ENCODE measurements at regions not wholly inside any gene's neighbourhood (a gene's known extent, or its start where the extent isn't known, plus 50 kb on each side); places are given as distances from the start of the nearest gene placed in this dataset.

DNA sequence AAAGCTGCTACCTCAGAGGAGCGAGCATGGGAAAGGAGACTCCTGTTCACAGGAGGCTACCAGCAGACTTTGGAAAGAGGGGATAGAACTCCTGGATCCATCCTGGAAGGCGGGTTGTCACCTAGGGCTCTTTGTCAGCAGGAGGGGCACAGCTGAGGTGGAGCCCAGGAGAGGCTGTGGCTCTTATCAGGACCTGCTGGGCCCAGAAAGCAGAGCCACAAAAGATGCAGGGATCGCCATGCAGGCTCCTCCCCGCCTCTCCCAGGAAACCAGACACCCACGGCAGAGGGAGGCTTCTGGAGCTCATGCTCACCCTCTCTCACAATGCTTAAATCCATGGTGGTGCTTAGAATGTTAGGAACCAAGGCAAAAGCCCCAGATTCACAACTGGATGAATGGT, 994.2 kb downstream of the UQCRFS1 start:
- no peaks in the 10 kb centered on the region for H3K9me3 ChIP-seq
- peaks cover 0 to 12% (median 3%) of the 10 kb centered on the region in 7 donors for H3K27me3 ChIP-seq
- H3K4me1 ChIP-seq: no peaks in the 10 kb centered on the region
- DNase-seq (no peak), ATAC-seq (no peak)
- H3K4me3 ChIP-seq: no peak overlapping the region
- H3K27ac ChIP-seq: no peak overlapping the region
- H3K36me3 ChIP-seq: no peaks in the 10 kb centered on the region
- TF ChIP-seq, protein P1, sequence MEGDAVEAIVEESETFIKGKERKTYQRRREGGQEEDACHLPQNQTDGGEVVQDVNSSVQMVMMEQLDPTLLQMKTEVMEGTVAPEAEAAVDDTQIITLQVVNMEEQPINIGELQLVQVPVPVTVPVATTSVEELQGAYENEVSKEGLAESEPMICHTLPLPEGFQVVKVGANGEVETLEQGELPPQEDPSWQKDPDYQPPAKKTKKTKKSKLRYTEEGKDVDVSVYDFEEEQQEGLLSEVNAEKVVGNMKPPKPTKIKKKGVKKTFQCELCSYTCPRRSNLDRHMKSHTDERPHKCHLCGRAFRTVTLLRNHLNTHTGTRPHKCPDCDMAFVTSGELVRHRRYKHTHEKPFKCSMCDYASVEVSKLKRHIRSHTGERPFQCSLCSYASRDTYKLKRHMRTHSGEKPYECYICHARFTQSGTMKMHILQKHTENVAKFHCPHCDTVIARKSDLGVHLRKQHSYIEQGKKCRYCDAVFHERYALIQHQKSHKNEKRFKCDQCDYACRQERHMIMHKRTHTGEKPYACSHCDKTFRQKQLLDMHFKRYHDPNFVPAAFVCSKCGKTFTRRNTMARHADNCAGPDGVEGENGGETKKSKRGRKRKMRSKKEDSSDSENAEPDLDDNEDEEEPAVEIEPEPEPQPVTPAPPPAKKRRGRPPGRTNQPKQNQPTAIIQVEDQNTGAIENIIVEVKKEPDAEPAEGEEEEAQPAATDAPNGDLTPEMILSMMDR (IDR thresholded peaks at IDR 0.05): no peak
- WGBS, 2 donors: 40 to 43% methylated on average over 5 of the region's 5 CpGs
- intact Hi-C loops (cut with DNase I): loop anchor here in 1 of 10 donors (10.0 kb wide), 1 partner anchor 244 kb away; no protein-coding TSS in a partner anchor

DNA sequence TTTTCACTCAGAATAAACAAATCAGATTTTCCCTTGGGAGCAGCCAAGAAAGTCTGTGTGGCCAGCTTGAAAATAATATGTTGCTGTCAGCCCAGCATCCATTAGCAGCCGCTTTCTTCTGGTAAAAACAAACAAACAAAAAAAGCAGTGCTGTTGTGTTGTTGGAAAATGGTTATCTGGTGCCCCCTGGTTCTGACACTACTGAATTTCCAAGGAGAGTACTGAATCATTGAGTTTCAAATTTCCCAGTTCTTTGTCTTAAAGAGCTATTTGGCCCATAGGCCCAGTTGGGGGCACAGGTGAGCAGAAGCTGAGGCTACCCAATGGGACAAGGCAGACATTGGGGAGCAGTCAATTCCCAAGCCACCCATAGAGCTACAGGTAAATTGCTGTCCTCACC, 995.9 kb downstream of the UQCRFS1 start:
- no peak overlapping the region for H3K4me3 ChIP-seq
- intact Hi-C loops (cut with DNase I): loop anchor here in 1 of 10 donors (10.0 kb wide), 1 partner anchor 242 kb away; no protein-coding TSS in a partner anchor
- H3K36me3 ChIP-seq: no peaks in the 10 kb centered on the region
- no peak for DNase-seq
- no peak for ATAC-seq
- 13 to 45% methylated on average over 1 of the region's 1 CpG for WGBS, 2 donors
- H3K27ac ChIP-seq: no peak overlapping the region
- no peaks in the 10 kb centered on the region for H3K9me3 ChIP-seq
- TF ChIP-seq, protein P1 (IDR thresholded peaks at IDR 0.05): peak in 3 of 9 donors; percentile 12 to 38 (median 26)
- H3K4me1 ChIP-seq: no peaks in the 10 kb centered on the region
- H3K27me3 ChIP-seq: peaks cover 0 to 12% (median 3%) of the 10 kb centered on the region in 7 donors

DNA sequence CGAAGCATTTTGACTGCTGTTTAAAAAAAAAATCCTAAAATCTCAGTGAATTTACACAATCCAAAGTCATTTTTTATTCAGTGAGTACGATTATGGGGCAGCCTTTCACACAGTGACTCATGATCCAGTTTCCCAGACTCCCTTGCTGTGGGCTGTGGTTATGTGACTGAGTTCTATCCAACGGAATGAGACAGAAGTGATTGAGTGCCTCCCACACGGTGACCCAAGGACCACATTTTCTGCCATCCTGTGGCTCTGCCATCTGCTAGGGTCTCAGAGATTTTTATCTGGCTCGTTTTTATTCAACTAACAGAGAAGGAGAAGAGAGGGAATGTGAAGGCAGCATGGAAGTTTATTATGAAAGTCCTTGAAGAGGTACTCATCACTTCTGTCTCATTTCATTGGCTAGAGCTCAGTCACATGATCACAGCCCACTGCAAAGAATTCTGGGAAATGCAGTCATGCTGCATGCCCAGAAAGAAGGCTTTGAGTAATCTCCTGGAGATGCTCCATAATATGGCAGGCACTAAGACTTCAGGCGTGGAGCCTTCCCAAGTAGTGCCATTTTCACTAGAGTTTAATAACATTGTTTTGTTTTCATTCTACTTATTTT, 999.4 kb downstream of the UQCRFS1 start:
- 66 to 71% methylated on average over 6 of the region's 6 CpGs for WGBS, 2 donors
- H3K27me3 ChIP-seq: peaks cover 0 to 7% (median 0%) of the 10 kb centered on the region in 7 donors
- ATAC-seq (no peak), DNase-seq (no peak)
- intact Hi-C loops (cut with DNase I): loop anchor here in 1 of 10 donors (10.0 kb wide), 1 partner anchor 239 kb away; no protein-coding TSS in a partner anchor
- H3K4me1 ChIP-seq: no peaks in the 10 kb centered on the region
- H3K27ac ChIP-seq: no peak overlapping the region
- H3K36me3 ChIP-seq: no peaks in the 10 kb centered on the region
- H3K4me3 ChIP-seq: no peak overlapping the region
- no peaks in the 10 kb centered on the region for H3K9me3 ChIP-seq
- TF ChIP-seq, protein P1 (IDR thresholded peaks at IDR 0.05): no peak

GRCh38 chr19:28210886-28211285, 1002.1 kb downstream of the UQCRFS1 start:
- no peak overlapping the region for H3K27ac ChIP-seq
- TF ChIP-seq, protein P1 (IDR thresholded peaks at IDR 0.05): no peak
- intact Hi-C loops (cut with DNase I): loop anchor here in 1 of 10 donors (10.0 kb wide), 1 partner anchor 236 kb away; no protein-coding TSS in a partner anchor
- H3K4me1 ChIP-seq: no peaks in the 10 kb centered on the region
- ATAC-seq (no peak), DNase-seq (no peak)
- H3K27me3 ChIP-seq: peaks cover 0 to 7% (median 0%) of the 10 kb centered on the region in 7 donors
- H3K36me3 ChIP-seq: no peaks in the 10 kb centered on the region
- H3K9me3 ChIP-seq: no peaks in the 10 kb centered on the region
- no peak overlapping the region for H3K4me3 ChIP-seq
- WGBS, 2 donors: 58 to 73% methylated on average over 2 of the region's 2 CpGs

Data from heart right ventricle (tissue), 16 donors.